ENCODE measurements at regions not wholly inside any gene's neighbourhood (a gene's known extent, or its start where the extent isn't known, plus 50 kb on each side); places are given as distances from the start of the nearest gene placed in this dataset.
"Not testable (repeated sequence)": the region's sequence is repeated elsewhere in the genome, so short reads cannot be mapped to it uniquely, and the experiment has no call there.

GRCh38 chr9:31702957-31703356, 681.5 kb upstream of the ACO1 start:
- no peak for DNase-seq

GRCh38 chr9:31715250-31715649, 669.2 kb upstream of the ACO1 start:
- no peak for DNase-seq

DNA sequence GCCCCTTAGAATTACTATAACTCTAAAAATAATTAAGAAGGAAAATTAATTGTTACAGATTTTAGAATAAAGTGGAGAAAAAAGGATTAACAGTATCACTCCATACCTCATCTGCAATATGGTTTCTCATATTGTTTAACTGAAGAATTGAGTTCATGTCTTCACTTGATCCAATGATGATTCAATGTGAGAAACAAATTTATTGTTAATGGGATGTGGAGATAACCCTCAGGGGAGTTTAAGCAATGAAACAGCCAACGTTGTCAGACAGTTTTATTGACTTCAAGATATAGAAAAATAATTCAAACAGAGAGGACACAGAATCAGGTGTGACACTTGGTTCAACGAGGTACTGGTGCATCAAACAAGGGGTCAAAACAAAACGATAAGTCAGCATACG, 665.2 kb upstream of the ACO1 start:
- no peak for DNase-seq

DNA sequence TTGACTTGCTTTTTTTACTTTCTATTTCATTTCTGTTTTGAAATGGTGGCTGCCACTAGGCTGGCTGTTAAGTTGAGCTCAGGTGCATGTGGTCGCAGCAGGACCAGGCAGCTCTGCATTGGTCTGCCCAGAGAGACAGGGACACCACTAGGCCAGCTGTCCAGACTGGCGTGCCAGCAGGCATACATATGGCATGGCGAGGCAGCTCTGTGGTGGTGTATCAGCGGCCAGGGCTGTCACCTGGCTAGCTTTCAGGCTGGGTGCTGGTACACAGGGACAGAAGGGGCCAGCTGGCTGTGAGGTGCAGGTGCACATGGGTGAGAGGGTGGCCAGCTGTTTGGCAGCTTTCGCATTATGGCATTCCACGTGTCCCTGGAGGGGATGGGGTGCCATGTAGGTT, 654.0 kb upstream of the ACO1 start:
- no peak for DNase-seq

DNA sequence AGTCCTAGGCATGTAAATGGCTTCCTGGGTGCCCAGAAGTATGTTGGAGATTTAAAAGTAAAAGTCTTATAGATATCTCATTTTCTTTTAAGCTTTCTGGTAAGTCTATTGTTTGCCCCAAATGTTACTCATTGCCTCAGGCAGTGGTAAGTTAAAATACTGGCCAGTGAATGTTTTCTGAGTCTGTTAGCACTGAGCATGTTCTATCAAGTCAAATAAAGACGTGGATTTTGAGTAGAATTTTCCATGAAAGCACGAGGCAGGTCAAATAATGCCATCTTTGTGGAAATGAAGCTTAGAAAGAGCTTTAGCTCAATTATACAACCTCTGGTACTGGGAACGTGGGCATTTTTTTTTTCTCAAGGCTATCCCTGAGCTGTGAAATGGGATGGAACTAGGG, 651.3 kb upstream of the ACO1 start:
- no peak for DNase-seq

- no peak for DNase-seq
Measured at GRCh38 chr9:31736581-31737179, 647.8 kb upstream of the ACO1 start.

DNA sequence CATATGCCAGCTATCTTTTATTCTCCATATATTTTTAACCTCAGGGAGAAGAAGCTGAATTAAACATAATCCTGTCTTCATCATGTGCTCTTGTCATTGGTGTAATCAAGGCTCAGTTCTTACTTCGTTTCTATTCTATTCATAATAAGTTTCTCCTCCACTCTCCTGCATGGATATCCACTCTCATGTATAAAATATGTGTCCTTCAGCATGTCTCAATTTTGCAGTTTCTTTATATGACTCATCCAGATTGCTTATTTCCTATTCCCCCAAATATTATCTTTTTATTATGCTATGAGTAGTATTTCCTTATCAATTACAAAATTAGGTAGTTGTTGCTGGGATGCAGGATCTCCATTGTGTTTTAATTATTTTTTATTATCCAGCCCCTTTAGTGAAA, 643.7 kb upstream of the ACO1 start:
- DNase-seq: no peak

DNA sequence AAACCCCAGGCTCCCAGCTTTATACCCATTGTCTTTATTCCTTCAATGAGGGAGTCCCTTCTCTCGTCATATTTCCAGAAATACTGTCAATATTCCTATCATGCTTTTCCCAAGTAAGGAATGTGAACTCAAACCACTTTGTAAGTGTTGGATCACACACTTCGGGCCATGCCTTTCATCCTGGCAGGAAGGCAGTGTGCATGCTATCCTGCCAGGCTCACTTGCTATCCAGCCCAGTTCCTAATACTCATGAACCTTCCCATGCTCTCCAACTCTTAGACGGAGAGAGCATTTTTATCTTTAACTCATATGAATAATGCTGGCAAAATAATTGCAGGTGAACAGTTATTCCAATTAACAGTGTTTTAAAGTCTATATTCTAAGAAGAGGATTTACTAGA, 639.9 kb upstream of the ACO1 start:
- DNase-seq: no peak

GRCh38 chr9:31745468-31745867, 639.0 kb upstream of the ACO1 start:
- DNase-seq: no peak

- no peak for DNase-seq
Measured at GRCh38 chr9:31745886-31746285, 638.6 kb upstream of the ACO1 start.

DNA sequence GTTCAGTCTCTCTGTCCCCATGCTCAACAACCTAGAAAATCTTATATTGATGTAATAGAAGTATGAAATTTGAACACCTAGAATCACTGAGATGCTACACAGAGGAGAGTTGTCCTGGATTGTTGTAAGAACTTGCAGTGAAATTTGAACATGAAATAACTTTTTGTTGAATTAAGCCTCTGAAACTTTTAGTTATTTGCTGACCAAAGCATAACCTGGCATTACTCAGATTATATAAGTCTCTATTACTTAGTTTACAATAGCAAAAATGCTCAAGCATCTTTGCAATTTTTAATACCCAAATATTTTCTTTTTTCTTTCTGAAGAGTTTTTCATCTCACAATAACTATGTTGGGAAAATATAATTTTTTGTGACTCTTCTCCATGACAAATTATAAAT, 630.7 kb upstream of the ACO1 start:
- DNase-seq: no peak

- DNase-seq: no peak
Measured at GRCh38 chr9:31759703-31760102, 624.7 kb upstream of the ACO1 start.

DNA sequence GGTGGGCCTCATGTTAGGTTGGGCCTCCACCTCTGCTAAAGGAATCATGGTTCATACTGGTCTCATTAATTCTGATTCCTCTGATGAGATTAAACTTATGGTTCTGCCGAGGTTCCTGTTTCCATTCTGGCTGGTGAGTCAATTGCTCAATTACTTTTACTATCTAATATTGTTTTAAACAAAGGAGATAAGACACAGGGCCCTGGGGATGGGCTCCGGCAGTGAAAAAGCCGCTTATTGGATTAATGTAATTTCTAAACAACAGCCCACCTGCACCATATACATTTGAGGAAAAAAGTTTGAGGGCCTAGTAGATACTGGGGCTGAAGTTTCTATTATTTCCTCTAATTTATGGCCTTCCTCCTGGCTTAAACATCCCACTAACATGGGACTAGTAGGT, 610.4 kb upstream of the ACO1 start:
- not testable (repeated sequence) for DNase-seq

GRCh38 chr9:31774571-31774970, 609.9 kb upstream of the ACO1 start:
- no peak for DNase-seq

DNA sequence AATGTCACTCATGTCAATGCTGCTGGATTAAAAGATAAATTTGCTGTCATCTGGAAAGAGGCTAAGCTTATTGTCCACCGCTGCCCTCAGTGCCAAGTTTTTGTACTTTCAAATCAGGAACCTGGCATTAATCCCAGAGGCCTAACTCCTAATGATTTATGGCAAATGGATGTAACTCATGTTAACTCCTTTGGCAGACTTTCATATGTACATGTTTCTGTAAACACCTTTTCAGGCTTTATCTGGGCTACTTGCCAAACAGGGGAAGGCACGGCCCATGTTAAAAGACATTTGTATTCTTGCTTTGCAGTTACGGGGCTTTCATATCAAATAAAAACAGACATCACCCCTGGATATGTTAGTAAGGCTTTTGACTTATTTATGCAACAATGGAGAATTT, 608.0 kb upstream of the ACO1 start:
- DNase-seq: no peak

- no peak for DNase-seq
Measured at GRCh38 chr9:31783491-31783890, 601.0 kb upstream of the ACO1 start.

- DNase-seq: no peak
Measured at GRCh38 chr9:31790720-31791119, 593.7 kb upstream of the ACO1 start.

DNA sequence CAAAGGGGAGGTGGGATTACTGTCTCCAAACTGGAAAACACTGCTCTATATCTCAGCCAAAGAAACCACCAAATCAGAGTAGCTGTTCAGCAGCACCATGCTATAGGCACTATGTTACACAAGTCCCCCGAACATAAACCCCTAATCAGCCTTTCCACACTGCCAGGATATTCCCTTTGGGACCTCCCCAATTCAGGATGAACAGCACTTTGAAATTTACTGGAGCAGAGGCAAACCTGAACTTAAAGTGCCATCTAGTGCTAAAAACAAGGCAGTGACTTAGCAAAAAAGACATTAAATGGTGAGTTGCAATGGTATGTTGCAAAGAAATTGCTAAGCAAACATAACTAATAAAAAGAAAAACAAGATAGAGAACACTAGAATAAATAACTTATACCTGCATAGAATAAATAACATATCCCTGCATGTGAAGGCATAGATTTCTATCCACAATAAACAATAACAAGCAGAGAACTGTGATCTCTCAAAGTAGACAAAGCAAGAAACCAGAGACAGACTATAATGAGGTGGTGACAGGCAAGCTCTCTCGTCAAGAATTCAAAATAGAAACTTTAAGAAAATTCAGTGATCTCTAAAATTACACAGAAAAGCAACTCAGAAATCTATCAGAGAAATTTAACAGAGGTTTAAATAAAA, 584.4 kb upstream of the ACO1 start:
- no peak for DNase-seq

DNA sequence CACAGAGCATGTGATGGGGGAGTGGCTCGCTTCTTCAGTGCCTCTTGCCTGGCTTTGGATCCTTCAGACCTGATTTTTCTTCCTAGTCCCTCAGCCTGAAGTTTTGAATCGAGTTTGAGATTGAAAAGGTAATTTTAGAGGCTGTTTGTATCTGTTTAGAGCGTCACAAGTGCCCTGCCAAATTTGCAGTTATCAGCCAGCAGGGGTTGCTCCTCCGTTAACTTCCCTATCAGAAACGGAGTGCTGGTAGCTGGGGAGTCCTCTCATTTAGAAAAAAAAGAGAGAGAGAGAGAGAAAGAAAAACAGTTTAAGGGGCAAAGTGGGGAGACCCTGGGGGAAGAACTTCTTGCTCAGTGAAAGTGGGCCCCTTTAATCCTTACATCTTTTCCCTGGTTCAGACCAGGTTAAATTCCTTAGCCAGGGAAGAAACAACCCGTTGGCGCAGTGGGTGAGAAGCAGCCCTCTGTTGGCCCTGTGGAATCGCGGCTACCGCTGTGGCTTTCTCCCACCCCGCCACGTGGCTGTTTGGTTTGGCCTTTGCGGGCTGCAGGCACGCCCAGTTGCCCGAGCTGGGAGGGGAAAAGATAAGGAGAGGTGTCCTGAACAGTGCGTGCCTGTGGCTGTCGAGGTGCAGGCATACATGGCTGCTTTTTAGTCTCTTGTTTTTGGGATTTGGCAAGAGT, 576.7 kb upstream of the ACO1 start:
- no peak for DNase-seq

DNA sequence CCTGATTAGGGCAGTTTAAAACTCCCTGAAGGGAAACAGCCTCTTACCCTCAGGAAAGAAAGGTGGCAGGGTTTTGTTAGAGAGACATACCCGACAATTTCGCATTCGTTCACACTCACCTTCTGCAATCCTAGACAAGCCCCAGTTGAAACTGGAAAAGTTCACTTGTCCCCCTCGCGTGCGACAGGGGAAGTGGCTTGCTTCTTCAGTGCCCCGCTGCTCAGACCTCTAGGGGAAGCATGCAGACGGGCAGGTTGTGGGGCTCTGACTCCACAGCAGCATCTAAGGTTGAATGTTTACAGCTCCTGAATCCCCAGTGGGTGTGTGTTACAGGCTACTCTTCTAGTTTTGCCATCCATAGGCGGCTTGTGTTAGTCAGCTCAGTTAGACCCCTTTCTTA, 575.7 kb upstream of the ACO1 start:
- DNase-seq: no peak

GRCh38 chr9:31820426-31820825, 564.0 kb upstream of the ACO1 start:
- no peak for DNase-seq

DNA sequence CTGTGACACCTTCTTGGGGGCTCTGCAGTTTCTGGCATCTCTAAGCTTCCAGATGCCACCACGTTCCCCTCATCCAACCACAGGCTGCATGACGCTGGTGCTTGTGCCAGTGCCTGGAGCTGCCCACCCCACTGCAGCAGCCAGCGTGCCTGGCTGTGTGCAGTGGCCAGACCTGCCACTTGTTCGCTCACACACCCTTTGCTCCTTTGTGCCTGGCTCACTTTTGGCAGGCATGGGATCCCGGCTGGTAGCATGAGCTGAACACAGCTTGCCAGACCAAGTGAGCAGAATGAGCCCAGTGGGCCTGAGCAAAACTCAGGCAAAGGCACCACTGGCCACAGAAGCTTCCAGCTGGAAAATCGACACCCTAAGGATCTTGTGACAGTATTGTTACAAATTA, 562.9 kb upstream of the ACO1 start:
- DNase-seq: no peak

GRCh38 chr9:31823365-31823764, 561.1 kb upstream of the ACO1 start:
- no peak for DNase-seq

DNA sequence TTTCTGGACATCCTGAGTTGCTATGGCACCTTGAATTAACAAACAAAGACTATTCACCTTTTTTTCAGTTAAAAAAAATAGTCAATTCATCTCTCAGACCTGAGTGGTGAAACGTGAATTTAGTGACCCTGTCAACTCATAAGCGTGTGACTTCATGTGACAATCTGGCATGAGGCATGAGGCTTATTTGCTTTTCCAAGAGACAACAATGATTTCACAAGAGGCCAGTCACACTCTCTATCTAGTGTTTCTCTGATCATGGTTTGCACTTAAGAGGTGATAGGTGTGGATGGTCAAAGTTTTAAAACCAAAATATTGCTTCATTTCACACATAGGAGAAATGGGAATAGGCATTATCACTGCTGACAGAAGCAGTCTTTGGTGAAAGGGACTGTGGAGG, 559.6 kb upstream of the ACO1 start:
- no peak for DNase-seq

GRCh38 chr9:31837211-31837610, 547.2 kb upstream of the ACO1 start:
- no peak for DNase-seq

Data from CD4-positive, alpha-beta T cell treated with Interleukin-15 for 1 hour (primary cell).